Caco-2 (cell line): ENCODE measurements at regions not wholly inside any gene's neighbourhood (a gene's known extent, or its start where the extent isn't known, plus 50 kb on each side); places are given as distances from the start of the nearest gene placed in this dataset.
A peak's percentile ranks its signal among the peaks of the same experiment; 100 is the strongest.

Experiments
- BruUV-seq: library from RNA; stranded (reverse); fragments of 400-500 nt; replicated peaks from 2 replicates; lab custom pipeline; 2021; lab: Mats Ljungman, UMichigan
- CTCF ChIA-PET: fragments of 300-600 bp; sonication (Branson Sonifier 250); formaldehyde crosslinking; loops from one replicate; lab custom pipeline; 2022; ENCODE audit warnings: antibody characterized with exemption; lab: Charles Lee
- POLR2A ChIA-PET: fragments of 300-600 bp; sonication (Branson Sonifier 250); formaldehyde crosslinking; loops from one replicate; lab custom pipeline; 2022; ENCODE audit warnings: antibody characterized with exemption; lab: Charles Lee
- DNase-seq, 2 experiments: peaks; one replicate each; pipeline versions ENCODE4 v3.0.0 to v3.0.0-alpha.2; 2020 to 2022
- H3K27me3 ChIP-seq: replicated peaks from 2 replicates; pipeline ENCODE4 v1.6.0; 2011; ENCODE audit warnings: low read length; ENCODE audit not compliant: control insufficient read depth, insufficient read depth
- H3K36me3 ChIP-seq: 2 replicates; pipeline ENCODE4 v1.5.1; 2011; ENCODE audit warnings: low read length; ENCODE audit not compliant: control insufficient read depth, insufficient read depth
- H3K4me1 ChIP-seq: fragments of 250-450 bp; sonication (Bioruptor Pico); 2 replicates; pipeline ENCODE4 v1.5.1; 2020; ENCODE audit warnings: mild to moderate bottlenecking
- H3K4me3 ChIP-seq: 2 replicates; pipeline ENCODE4 v1.5.1; 2011; ENCODE audit warnings: low read depth, mild to moderate bottlenecking, control low read depth, low read length
- H3K9me3 ChIP-seq: fragments of 250-450 bp; sonication (Bioruptor Pico); 2 replicates; pipeline ENCODE4 v1.5.1; 2020; ENCODE audit warnings: mild to moderate bottlenecking, moderate library complexity
- H3K27ac Mint-ChIP-seq: one replicate; pipeline ENCODE4 v1.8.0; 2022; ENCODE audit warnings: mixed read lengths; ENCODE audit not compliant: unreplicated experiment
- H3K27me3 Mint-ChIP-seq: one replicate; pipeline ENCODE4 v1.8.0; 2022; ENCODE audit warnings: mixed read lengths; ENCODE audit not compliant: insufficient read depth, unreplicated experiment
- H3K36me3 Mint-ChIP-seq: one replicate; pipeline ENCODE4 v1.8.0; 2022; ENCODE audit warnings: mild to moderate bottlenecking, mixed read lengths; ENCODE audit not compliant: insufficient read depth, unreplicated experiment
- H3K4me1 Mint-ChIP-seq: one replicate; pipeline ENCODE4 v1.8.0; 2022; ENCODE audit warnings: low read depth, mixed read lengths; ENCODE audit not compliant: unreplicated experiment
- H3K4me3 Mint-ChIP-seq: one replicate; pipeline ENCODE4 v1.8.0; 2022; ENCODE audit warnings: mild to moderate bottlenecking, moderate library complexity, mixed read lengths; ENCODE audit not compliant: unreplicated experiment
- H3K9me3 Mint-ChIP-seq: one replicate; pipeline ENCODE4 v1.8.0; 2022; ENCODE audit warnings: mixed read lengths; ENCODE audit not compliant: unreplicated experiment
- intact Hi-C: fragments of 100-400 bp; cut with micrococcal nuclease; formaldehyde crosslinking; loops from one replicate; pipeline ENCODE4 v1.10.0; 2022; ENCODE audit not compliant: unreplicated experiment
- TF ChIP-seq, protein P1 (sequence below), 2 experiments: fragments of 200-600 bp in 1 of 2; IDR thresholded peaks; 1 replicate in 1 of 2; 2 replicates in 1 of 2; pipeline versions ENCODE4 v1.5.1 to v1.8.0; 2011 to 2022; ENCODE audit warnings: antibody characterized with exemption in 1 of 2, control low read depth in 1 of 2, inconsistent platforms in 1 of 2, low read depth in 1 of 2, low read length in 1 of 2, mild to moderate bottlenecking in 1 of 2, moderate library complexity in 1 of 2; ENCODE audit not compliant: insufficient read depth in 1 of 2, severe bottlenecking in 1 of 2, unreplicated experiment in 1 of 2

DNA sequence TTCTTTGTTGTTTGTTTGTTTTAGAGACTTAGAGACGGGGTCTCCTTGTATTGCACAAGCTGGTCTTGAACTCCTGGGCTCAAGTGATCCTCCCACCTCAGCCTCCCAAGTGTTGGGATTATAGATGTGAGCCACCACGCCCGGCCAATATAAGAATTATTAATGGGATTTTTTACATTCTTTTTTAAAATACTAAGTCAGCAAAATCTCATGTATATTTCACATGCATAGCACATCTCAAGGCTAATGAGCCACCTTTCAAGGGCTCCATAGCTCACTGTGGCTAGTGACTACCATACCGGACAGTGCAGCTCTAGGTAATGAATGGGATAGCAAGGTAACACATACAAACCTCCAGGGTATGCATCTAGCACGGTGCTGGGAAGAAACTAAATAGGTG is 361.4 kb downstream of the SAMD5 start:
- ChIA-PET POLR2A (no interaction called here), CTCF (no interaction called here)
- Mint-ChIP-seq H3K9me3 (no peaks in the 10 kb centered on the region), H3K27ac (peak overlapping the region; percentile 48), H3K27me3 (no peaks in the 10 kb centered on the region), H3K36me3 (no peaks in the 10 kb centered on the region), H3K4me3 (no peak overlapping the region), H3K4me1 (peaks cover 7% of the 10 kb centered on the region)
- no TSS peak for BruUV-seq
- Histone ChIP-seq H3K9me3 (no peaks in the 10 kb centered on the region), H3K36me3 (no peaks in the 10 kb centered on the region), H3K4me1 (peaks cover 5% of the 10 kb centered on the region), H3K4me3 (no peak overlapping the region), H3K27me3 (no peaks in the 10 kb centered on the region)
- TF ChIP-seq, protein P1, sequence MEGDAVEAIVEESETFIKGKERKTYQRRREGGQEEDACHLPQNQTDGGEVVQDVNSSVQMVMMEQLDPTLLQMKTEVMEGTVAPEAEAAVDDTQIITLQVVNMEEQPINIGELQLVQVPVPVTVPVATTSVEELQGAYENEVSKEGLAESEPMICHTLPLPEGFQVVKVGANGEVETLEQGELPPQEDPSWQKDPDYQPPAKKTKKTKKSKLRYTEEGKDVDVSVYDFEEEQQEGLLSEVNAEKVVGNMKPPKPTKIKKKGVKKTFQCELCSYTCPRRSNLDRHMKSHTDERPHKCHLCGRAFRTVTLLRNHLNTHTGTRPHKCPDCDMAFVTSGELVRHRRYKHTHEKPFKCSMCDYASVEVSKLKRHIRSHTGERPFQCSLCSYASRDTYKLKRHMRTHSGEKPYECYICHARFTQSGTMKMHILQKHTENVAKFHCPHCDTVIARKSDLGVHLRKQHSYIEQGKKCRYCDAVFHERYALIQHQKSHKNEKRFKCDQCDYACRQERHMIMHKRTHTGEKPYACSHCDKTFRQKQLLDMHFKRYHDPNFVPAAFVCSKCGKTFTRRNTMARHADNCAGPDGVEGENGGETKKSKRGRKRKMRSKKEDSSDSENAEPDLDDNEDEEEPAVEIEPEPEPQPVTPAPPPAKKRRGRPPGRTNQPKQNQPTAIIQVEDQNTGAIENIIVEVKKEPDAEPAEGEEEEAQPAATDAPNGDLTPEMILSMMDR (IDR thresholded peaks at IDR 0.05; ENCODE audit: insufficient read depth in 1 of 2, low read depth in 1 of 2, low read length in 1 of 2, severe bottlenecking in 1 of 2, unreplicated experiment in 1 of 2) = no peak
- intact Hi-C loops = no loop called here
- no peak for DNase-seq

DNA sequence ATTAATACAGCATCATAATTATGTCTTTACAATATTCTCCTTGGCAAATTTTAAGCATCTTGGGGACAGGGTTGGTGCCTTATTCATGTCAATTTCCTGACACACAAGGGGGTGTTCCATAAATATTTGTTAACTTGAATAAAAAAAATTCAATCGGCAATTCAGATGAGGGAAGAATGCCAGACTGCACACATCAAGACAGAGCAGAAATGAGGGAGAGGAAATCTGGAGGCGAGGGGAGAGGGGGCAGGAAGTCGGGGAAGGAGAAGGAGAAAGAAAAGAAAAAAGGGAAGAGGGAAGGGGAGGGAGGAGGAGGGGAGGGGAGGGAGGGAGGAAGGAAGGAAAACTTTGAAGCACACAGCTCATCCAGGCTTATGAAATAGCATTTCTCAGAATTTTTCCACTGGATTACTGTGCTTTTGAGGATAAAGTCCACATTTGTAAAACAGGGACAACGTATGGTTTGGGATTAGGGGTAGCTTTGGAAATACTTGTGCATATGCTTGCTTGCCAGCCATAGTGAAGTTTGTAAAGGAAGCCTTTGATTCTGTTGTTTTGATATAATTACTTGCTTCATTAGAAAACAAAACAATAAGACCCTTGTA is 362.1 kb downstream of the SAMD5 start:
- Mint-ChIP-seq H3K9me3 (no peaks in the 10 kb centered on the region), H3K4me1 (peaks cover 7% of the 10 kb centered on the region), H3K27me3 (no peaks in the 10 kb centered on the region), H3K27ac (peak overlapping the region; percentile 48), H3K4me3 (no peak overlapping the region), H3K36me3 (no peaks in the 10 kb centered on the region)
- peak in 1 of 2 experiments; percentile 11 for DNase-seq
- H3K4me1 ChIP-seq = peaks cover 5% of the 10 kb centered on the region
- BruUV-seq = no TSS peak
- ChIA-PET CTCF (no interaction called here), POLR2A (no interaction called here)
- TF ChIP-seq, protein P1 (IDR thresholded peaks at IDR 0.05; ENCODE audit: insufficient read depth in 1 of 2, low read depth in 1 of 2, low read length in 1 of 2, severe bottlenecking in 1 of 2, unreplicated experiment in 1 of 2) = no peak
- no peaks in the 10 kb centered on the region for H3K9me3 ChIP-seq
- H3K36me3 ChIP-seq = no peaks in the 10 kb centered on the region
- no peaks in the 10 kb centered on the region for H3K27me3 ChIP-seq
- no peak overlapping the region for H3K4me3 ChIP-seq
- intact Hi-C loops = no loop called here

DNA sequence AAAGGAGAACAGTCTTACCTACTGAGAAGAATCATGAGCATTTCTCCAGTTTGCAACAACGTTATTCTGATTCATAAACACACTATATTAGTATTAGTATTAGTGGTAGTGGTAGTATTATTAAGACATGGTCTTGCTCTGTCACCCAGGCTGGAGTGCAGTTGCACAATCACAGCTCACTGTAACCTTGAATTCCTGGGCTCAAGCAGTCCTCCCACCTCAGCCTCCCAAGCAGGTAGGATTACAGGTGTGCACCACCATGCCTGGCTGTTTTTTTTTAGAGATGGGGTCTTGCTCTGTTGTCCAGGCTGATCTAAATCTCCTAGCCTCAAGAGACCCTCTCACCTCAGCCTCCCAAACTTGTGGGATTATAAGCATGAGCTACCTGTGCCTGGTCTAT is 363.5 kb downstream of the SAMD5 start:
- no peak overlapping the region for H3K4me3 Mint-ChIP-seq
- Histone ChIP-seq H3K4me3 (no peak overlapping the region), H3K4me1 (peaks cover 5% of the 10 kb centered on the region), H3K27me3 (no peaks in the 10 kb centered on the region), H3K9me3 (no peaks in the 10 kb centered on the region), H3K36me3 (no peaks in the 10 kb centered on the region)
- H3K27me3 Mint-ChIP-seq = no peaks in the 10 kb centered on the region
- ChIA-PET POLR2A (no interaction called here), CTCF (no interaction called here)
- no TSS peak for BruUV-seq
- peaks cover 7% of the 10 kb centered on the region for H3K4me1 Mint-ChIP-seq
- intact Hi-C loops = no loop called here
- no peaks in the 10 kb centered on the region for H3K36me3 Mint-ChIP-seq
- no peak overlapping the region for H3K27ac Mint-ChIP-seq
- DNase-seq = no peak
- TF ChIP-seq, protein P1 (IDR thresholded peaks at IDR 0.05; ENCODE audit: insufficient read depth in 1 of 2, low read depth in 1 of 2, low read length in 1 of 2, severe bottlenecking in 1 of 2, unreplicated experiment in 1 of 2) = no peak
- no peaks in the 10 kb centered on the region for H3K9me3 Mint-ChIP-seq
